ENCODE measurements at regions not wholly inside any gene's neighbourhood (a gene's known extent, or its start where the extent isn't known, plus 50 kb on each side); places are given as distances from the start of the nearest gene placed in this dataset.

GRCh38 chr4:66097218-66097617, 426.9 kb upstream of the EPHA5 start:
- DNase-seq, result no peak

- no peak for DNase-seq
Measured at GRCh38 chr4:66095065-66095464, 424.8 kb upstream of the EPHA5 start.

GRCh38 chr4:66094070-66094469, 423.8 kb upstream of the EPHA5 start:
- no peak for DNase-seq

GRCh38 chr4:66091786-66092185, 421.5 kb upstream of the EPHA5 start:
- no peak for DNase-seq

- no peak for DNase-seq
Measured at GRCh38 chr4:66073961-66074360, 403.7 kb upstream of the EPHA5 start.

GRCh38 chr4:66071911-66072310, 401.6 kb upstream of the EPHA5 start:
- DNase-seq, result no peak

GRCh38 chr4:66062921-66063320, 392.6 kb upstream of the EPHA5 start:
- no peak for DNase-seq

- no peak for DNase-seq
Measured at GRCh38 chr4:66062044-66062443, 391.8 kb upstream of the EPHA5 start.

GRCh38 chr4:66059556-66059955, 389.3 kb upstream of the EPHA5 start:
- DNase-seq, result no peak

GRCh38 chr4:66059136-66059535, 388.8 kb upstream of the EPHA5 start:
- no peak for DNase-seq

GRCh38 chr4:66055999-66056398, 385.7 kb upstream of the EPHA5 start:
- no peak for DNase-seq

GRCh38 chr4:66052426-66052825, 382.1 kb upstream of the EPHA5 start:
- no peak for DNase-seq

- DNase-seq, result no peak
Measured at GRCh38 chr4:66048861-66049260, 378.6 kb upstream of the EPHA5 start.

GRCh38 chr4:66045913-66046312, 375.6 kb upstream of the EPHA5 start:
- DNase-seq, result no peak

GRCh38 chr4:66035701-66036100, 365.4 kb upstream of the EPHA5 start:
- no peak for DNase-seq

GRCh38 chr4:66034671-66035070, 364.4 kb upstream of the EPHA5 start:
- DNase-seq, result no peak

- DNase-seq, result no peak
Measured at GRCh38 chr4:66034262-66034661, 364.0 kb upstream of the EPHA5 start.

- no peak for DNase-seq
Measured at GRCh38 chr4:66032571-66032970, 362.3 kb upstream of the EPHA5 start.

GRCh38 chr4:66028668-66029067, 358.4 kb upstream of the EPHA5 start:
- no peak for DNase-seq

GRCh38 chr4:66023061-66023460, 352.8 kb upstream of the EPHA5 start:
- no peak for DNase-seq

- no peak for DNase-seq
Measured at GRCh38 chr4:66017671-66018070, 347.4 kb upstream of the EPHA5 start.

GRCh38 chr4:66016240-66016639, 346.0 kb upstream of the EPHA5 start:
- DNase-seq, result no peak

- no peak for DNase-seq
Measured at GRCh38 chr4:66014146-66014765, 344.0 kb upstream of the EPHA5 start.

GRCh38 chr4:66000510-66001117, 330.3 kb upstream of the EPHA5 start:
- DNase-seq, result no peak

- no peak for DNase-seq
Measured at GRCh38 chr4:65999518-65999871, 329.2 kb upstream of the EPHA5 start.

Data from central memory CD4-positive, alpha-beta T cell (primary cell).